ENCODE measurements at regions not wholly inside any gene's neighbourhood (a gene's known extent, or its start where the extent isn't known, plus 50 kb on each side); places are given as distances from the start of the nearest gene placed in this dataset.

DNA sequence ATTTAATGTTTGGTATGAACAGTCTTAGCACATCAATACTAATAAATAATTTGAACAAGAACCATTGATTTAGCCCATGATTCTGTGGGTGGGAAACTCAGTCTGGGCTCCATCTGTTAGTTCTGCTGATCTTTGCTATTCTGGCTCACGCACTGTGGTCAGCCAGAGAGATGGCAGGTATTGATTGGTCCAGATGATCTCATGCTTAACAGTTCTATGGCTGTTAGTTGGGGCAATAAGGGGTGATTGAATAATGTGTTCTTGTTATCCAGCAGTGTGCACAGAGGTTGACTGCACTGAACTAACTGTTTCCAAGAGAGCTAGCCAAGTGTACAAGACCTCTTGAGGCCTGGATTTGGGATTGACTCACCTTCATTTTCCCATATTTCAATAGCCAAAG, 824.3 kb downstream of the SEMA5A start:
- TF ChIP-seq CTCF (IDR thresholded peaks at IDR 0.05) (no peak), EZH2phosphoT487 (IDR thresholded peaks at IDR 0.05) (no peak), EZH2 (IDR thresholded peaks at IDR 0.05) (no peak)
- Mint-ChIP-seq H3K36me3 (no peaks in the 10 kb centered on the region), H3K4me1 (no peaks in the 10 kb centered on the region), H3K27ac (no peak overlapping the region), H3K4me3 (no peak overlapping the region), H3K9me3 (no peaks in the 10 kb centered on the region), H3K27me3 (ENCODE audit: insufficient read depth, low read depth) (no peaks in the 10 kb centered on the region)
- no peaks in the 10 kb centered on the region for H3K4me1 ChIP-seq
- H3K27ac ChIP-seq = no peak overlapping the region
- no peaks in the 10 kb centered on the region for H3K27me3 ChIP-seq
- no peak overlapping the region for H3K4me2 ChIP-seq
- H3K9me3 ChIP-seq (ENCODE audit: low read depth) = no peaks in the 10 kb centered on the region
- H3F3A ChIP-seq (ENCODE audit: low read depth) = no peaks in the 10 kb centered on the region
- H3K4me3 ChIP-seq = no peak overlapping the region
- no peaks in the 10 kb centered on the region for H4K20me1 ChIP-seq (ENCODE audit: low read depth)
- no peak overlapping the region for H3K9ac ChIP-seq
- H3K79me2 ChIP-seq (ENCODE audit: low read depth) = no peaks in the 10 kb centered on the region
- DNase-seq (ENCODE audit: low spot score) = no peak
- H3K36me3 ChIP-seq = no peaks in the 10 kb centered on the region
- no peak overlapping the region for H2AFZ ChIP-seq (replicated peaks)

DNA sequence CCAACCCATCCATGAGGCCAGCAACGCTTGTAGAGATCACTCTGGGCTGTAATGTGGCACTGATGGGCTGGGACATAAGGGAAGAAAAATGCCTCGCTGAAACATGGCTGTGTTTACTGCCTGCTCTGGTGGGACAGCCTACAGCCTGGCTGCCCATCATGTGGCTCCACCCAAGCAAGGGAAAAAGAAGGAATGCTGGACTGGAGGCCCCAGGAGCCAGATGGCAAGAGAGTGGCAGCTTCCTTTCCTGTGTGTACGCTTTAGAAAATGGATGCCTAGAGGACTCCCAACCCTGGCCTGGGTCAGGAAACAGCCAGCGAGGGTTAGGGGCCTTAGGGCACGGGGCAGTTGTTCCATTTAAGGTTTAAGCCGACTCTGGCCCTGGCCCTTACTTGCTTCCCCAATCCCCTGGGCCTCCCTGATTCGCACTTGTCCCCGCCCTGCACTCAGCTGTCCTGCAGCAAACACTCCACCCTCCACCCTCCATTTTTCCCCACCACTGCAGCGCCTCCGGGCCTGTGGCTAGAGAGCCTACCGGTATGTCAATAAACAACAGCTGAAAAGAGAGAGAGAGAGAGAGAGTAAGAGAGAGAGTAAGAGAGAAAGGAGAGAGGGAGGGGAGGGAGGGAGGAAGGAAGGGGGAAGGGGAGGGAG, 819.4 kb downstream of the SEMA5A start:
- H3K9ac ChIP-seq = no peak overlapping the region
- Mint-ChIP-seq H3K36me3 (peaks cover 1% of the 10 kb centered on the region), H3K9me3 (peaks cover 3% of the 10 kb centered on the region), H3K27ac (no peak overlapping the region), H3K4me3 (no peak overlapping the region), H3K27me3 (ENCODE audit: insufficient read depth, low read depth) (no peaks in the 10 kb centered on the region), H3K4me1 (no peaks in the 10 kb centered on the region)
- H4K20me1 ChIP-seq (ENCODE audit: low read depth) = no peaks in the 10 kb centered on the region
- no peaks in the 10 kb centered on the region for H3K4me1 ChIP-seq
- no peak overlapping the region for H3K4me3 ChIP-seq
- H3K36me3 ChIP-seq = no peaks in the 10 kb centered on the region
- no peaks in the 10 kb centered on the region for H3K79me2 ChIP-seq (ENCODE audit: low read depth)
- no peaks in the 10 kb centered on the region for H3K27me3 ChIP-seq
- H3F3A ChIP-seq (ENCODE audit: low read depth) = no peaks in the 10 kb centered on the region
- no peak for DNase-seq (ENCODE audit: low spot score)
- no peaks in the 10 kb centered on the region for H3K9me3 ChIP-seq (ENCODE audit: low read depth)
- H2AFZ ChIP-seq (replicated peaks) = no peak overlapping the region
- H3K4me2 ChIP-seq = no peak overlapping the region
- H3K27ac ChIP-seq = no peak overlapping the region
- no peak for TF ChIP-seq CTCF (IDR thresholded peaks at IDR 0.05)
- no peak for TF ChIP-seq EZH2phosphoT487 (IDR thresholded peaks at IDR 0.05)

DNA sequence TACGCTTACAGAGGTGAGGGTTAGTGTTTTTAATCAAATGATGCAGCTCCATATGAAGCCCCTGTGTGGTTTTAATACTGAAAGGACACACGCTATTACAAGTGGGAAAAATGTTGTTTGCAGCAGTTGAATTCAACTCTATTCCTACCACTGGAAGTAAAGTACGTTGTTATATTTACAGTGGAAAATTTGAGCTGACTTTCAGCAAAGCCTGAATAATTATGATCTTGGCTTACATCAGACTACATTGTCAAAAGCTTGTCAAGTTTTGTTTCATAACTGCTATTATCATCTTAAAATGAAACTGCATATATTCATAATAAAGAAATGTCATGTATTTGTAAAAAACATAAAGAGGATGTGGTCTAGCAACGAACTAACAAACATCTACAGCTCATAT, 818.5 kb downstream of the SEMA5A start:
- H3K4me3 ChIP-seq = no peak overlapping the region
- no peaks in the 10 kb centered on the region for H3K4me1 ChIP-seq
- Mint-ChIP-seq H3K9me3 (peaks cover 3% of the 10 kb centered on the region), H3K4me1 (no peaks in the 10 kb centered on the region), H3K4me3 (no peak overlapping the region), H3K27ac (no peak overlapping the region), H3K36me3 (peaks cover 1% of the 10 kb centered on the region), H3K27me3 (ENCODE audit: insufficient read depth, low read depth) (no peaks in the 10 kb centered on the region)
- no peak overlapping the region for H3K27ac ChIP-seq
- no peaks in the 10 kb centered on the region for H3F3A ChIP-seq (ENCODE audit: low read depth)
- H3K27me3 ChIP-seq = no peaks in the 10 kb centered on the region
- no peak for TF ChIP-seq EZH2phosphoT487 (IDR thresholded peaks at IDR 0.05)
- TF ChIP-seq EZH2 (IDR thresholded peaks at IDR 0.05) = no peak
- TF ChIP-seq CTCF (IDR thresholded peaks at IDR 0.05) = no peak
- no peak for DNase-seq (ENCODE audit: low spot score)
- H3K36me3 ChIP-seq = no peaks in the 10 kb centered on the region
- H4K20me1 ChIP-seq (ENCODE audit: low read depth) = no peaks in the 10 kb centered on the region
- no peaks in the 10 kb centered on the region for H3K79me2 ChIP-seq (ENCODE audit: low read depth)
- H2AFZ ChIP-seq (replicated peaks) = no peak overlapping the region
- no peaks in the 10 kb centered on the region for H3K9me3 ChIP-seq (ENCODE audit: low read depth)
- H3K4me2 ChIP-seq = no peak overlapping the region
- H3K9ac ChIP-seq = no peak overlapping the region
